Sigmoid colon (tissue), 4 donors: ENCODE measurements at regions not wholly inside any gene's neighbourhood (a gene's known extent, or its start where the extent isn't known, plus 50 kb on each side); places are given as distances from the start of the nearest gene placed in this dataset.

Experiments used
- POLR2A ChIP-seq, 2 donors: fragments of 450-650 bp; IDR thresholded peaks; one replicate each; pipeline ENCODE4 v1.6.1; 2016; ENCODE audit warnings: antibody characterized with exemption in 2 of 2, mild to moderate bottlenecking in 2 of 2, moderate library complexity in 2 of 2
- POLR2AphosphoS5 ChIP-seq, 4 donors: sonication (generic); formaldehyde crosslinking; IDR thresholded peaks; one replicate each; pipeline ENCODE4 v1.6.1; 2017; ENCODE audit warnings: antibody characterized with exemption in 4 of 4
- TF ChIP-seq, protein P1 (sequence below), 4 experiments: fragments of 450-650 bp in 3 of 4; fragments of 200-600 bp in 1 of 4; IDR thresholded peaks; one replicate each; pipeline ENCODE4 v1.5.1; 2016 to 2019; ENCODE audit warnings: antibody characterized with exemption in 4 of 4, mild to moderate bottlenecking in 3 of 4, moderate library complexity in 2 of 4

GRCh38 chr5:169519358-169519757 is 64.2 kb upstream of the SPDL1 start:
- TF ChIP-seq POLR2AphosphoS5 (IDR thresholded peaks at IDR 0.05) (no peak), POLR2A (IDR thresholded peaks at IDR 0.05) (no peak)
- TF ChIP-seq, protein P1, sequence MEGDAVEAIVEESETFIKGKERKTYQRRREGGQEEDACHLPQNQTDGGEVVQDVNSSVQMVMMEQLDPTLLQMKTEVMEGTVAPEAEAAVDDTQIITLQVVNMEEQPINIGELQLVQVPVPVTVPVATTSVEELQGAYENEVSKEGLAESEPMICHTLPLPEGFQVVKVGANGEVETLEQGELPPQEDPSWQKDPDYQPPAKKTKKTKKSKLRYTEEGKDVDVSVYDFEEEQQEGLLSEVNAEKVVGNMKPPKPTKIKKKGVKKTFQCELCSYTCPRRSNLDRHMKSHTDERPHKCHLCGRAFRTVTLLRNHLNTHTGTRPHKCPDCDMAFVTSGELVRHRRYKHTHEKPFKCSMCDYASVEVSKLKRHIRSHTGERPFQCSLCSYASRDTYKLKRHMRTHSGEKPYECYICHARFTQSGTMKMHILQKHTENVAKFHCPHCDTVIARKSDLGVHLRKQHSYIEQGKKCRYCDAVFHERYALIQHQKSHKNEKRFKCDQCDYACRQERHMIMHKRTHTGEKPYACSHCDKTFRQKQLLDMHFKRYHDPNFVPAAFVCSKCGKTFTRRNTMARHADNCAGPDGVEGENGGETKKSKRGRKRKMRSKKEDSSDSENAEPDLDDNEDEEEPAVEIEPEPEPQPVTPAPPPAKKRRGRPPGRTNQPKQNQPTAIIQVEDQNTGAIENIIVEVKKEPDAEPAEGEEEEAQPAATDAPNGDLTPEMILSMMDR (IDR thresholded peaks at IDR 0.05): no peak
